ENCODE measurements at regions not wholly inside any gene's neighbourhood (a gene's known extent, or its start where the extent isn't known, plus 50 kb on each side); places are given as distances from the start of the nearest gene placed in this dataset.

DNA sequence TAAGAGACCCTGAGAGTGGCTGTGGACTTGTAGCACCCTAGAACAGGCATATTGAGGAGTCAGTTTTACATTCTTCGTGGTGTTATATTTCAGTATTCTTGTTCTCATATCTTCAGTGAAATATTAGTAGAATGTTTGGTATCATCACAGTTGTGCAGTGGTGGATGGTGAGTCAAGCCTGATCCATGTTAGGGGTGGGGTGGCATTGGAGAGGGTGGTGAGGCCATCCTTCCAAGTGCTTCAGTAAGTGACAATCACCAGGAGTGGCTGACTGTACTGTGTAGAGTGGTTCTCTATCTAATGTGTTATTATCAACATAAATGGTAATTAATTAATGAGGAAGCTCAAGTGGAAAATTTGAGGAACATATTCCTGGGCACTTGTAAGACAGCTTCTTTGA lies 197.7 kb upstream of the SLC16A7 start (continued):
- TF ChIP-seq, protein P1, sequence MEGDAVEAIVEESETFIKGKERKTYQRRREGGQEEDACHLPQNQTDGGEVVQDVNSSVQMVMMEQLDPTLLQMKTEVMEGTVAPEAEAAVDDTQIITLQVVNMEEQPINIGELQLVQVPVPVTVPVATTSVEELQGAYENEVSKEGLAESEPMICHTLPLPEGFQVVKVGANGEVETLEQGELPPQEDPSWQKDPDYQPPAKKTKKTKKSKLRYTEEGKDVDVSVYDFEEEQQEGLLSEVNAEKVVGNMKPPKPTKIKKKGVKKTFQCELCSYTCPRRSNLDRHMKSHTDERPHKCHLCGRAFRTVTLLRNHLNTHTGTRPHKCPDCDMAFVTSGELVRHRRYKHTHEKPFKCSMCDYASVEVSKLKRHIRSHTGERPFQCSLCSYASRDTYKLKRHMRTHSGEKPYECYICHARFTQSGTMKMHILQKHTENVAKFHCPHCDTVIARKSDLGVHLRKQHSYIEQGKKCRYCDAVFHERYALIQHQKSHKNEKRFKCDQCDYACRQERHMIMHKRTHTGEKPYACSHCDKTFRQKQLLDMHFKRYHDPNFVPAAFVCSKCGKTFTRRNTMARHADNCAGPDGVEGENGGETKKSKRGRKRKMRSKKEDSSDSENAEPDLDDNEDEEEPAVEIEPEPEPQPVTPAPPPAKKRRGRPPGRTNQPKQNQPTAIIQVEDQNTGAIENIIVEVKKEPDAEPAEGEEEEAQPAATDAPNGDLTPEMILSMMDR (IDR thresholded peaks at IDR 0.05 in 2 of 3, conservative IDR thresholded peaks at IDR 0.05 in 1 of 3; ENCODE audit: borderline replicate concordance in 1 of 3, insufficient read depth in 1 of 3, low read depth in 2 of 3, low read length in 2 of 3), result no peak
- TF ChIP-seq ELF1 (IDR thresholded peaks at IDR 0.05; ENCODE audit: borderline replicate concordance, low read depth), result no peak
- TF ChIP-seq FOSL1 (IDR thresholded peaks at IDR 0.05; ENCODE audit: low read depth), result no peak

DNA sequence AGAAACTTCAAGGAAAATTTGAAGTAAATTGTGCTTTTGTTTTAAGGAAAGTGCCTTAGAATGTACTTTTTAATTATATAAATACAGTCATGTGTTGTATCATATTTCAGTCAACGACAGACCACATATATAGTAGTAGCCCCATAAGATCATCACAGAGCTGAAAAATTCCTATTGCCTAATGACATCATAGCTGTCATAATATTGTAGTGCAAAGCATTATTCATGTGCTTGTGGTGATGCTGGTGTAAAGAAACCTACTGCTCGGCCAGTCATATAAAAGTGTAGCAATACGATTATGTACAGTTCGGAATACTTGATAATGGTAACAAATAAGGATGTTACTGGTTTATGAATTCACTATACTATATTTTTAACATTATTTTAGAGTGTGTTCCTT lies 198.9 kb upstream of the SLC16A7 start:
- CTCF ChIA-PET, result no interaction called here
- intact Hi-C loops (cut with micrococcal nuclease), result no loop called here

More for the DNA sequence above, 198.9 kb upstream of the SLC16A7 start:
- no peaks in the 10 kb centered on the region for H3K79me2 ChIP-seq (ENCODE audit: insufficient read depth, low read length)
- TF ChIP-seq, protein P1 (IDR thresholded peaks at IDR 0.05 in 2 of 3, conservative IDR thresholded peaks at IDR 0.05 in 1 of 3; ENCODE audit: borderline replicate concordance in 1 of 3, insufficient read depth in 1 of 3, low read depth in 2 of 3, low read length in 2 of 3), result no peak
- TF ChIP-seq, protein P2, sequence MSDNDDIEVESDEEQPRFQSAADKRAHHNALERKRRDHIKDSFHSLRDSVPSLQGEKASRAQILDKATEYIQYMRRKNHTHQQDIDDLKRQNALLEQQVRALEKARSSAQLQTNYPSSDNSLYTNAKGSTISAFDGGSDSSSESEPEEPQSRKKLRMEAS (IDR thresholded peaks at IDR 0.05), result no peak
- no peak for TF ChIP-seq POLR2AphosphoS5 (IDR thresholded peaks at IDR 0.05; ENCODE audit: low read depth, low read length)
- TF ChIP-seq ELF1 (IDR thresholded peaks at IDR 0.05; ENCODE audit: borderline replicate concordance, low read depth), result no peak
- RAD21 ChIA-PET (ENCODE audit: low non-redundant PET in 1 of 2, low total read pairs in 2 of 2, uncharacterized antibody in 2 of 2, unreplicated experiment in 2 of 2), result no interaction called here
- H4K20me1 ChIP-seq (ENCODE audit: insufficient read depth), result no peaks in the 10 kb centered on the region
- H3K36me3 ChIP-seq (ENCODE audit: control insufficient read depth in 1 of 2, insufficient read depth in 2 of 2, low read length in 2 of 2), result no peaks in the 10 kb centered on the region
- BruUV-seq (replicated peaks), result no TSS peak
- no peak overlapping the region for H3K4me2 ChIP-seq (ENCODE audit: low read length)
- ATAC-seq, result no peak
- no peaks in the 10 kb centered on the region for H3K4me1 ChIP-seq (ENCODE audit: control insufficient read depth in 1 of 2, insufficient read depth in 2 of 2, low read length in 2 of 2)
- H3K9me2 ChIP-seq (ENCODE audit: insufficient read depth), result no peaks in the 10 kb centered on the region
- no peaks in the 10 kb centered on the region for H3K9me3 ChIP-seq (ENCODE audit: control insufficient read depth in 1 of 2, insufficient read depth in 1 of 2, low read depth in 1 of 2, low read length in 2 of 2)
- no peak for DNase-seq (ENCODE audit: low read depth, low spot score)
- no peak overlapping the region for H3K27ac ChIP-seq (ENCODE audit: low read depth, low read length)
- no peak overlapping the region for H3K9ac ChIP-seq (ENCODE audit: low read length)
- no peaks in the 10 kb centered on the region for H3K27me3 ChIP-seq (ENCODE audit: insufficient read depth, low read length)
- no peak overlapping the region for H2AFZ ChIP-seq (ENCODE audit: low read depth, low read length, poor library complexity, severe bottlenecking)
- no peak overlapping the region for H3K4me3 ChIP-seq (replicated peaks in 1 of 2; ENCODE audit: low read depth in 1 of 2, low read length in 2 of 2)
- POLR2A ChIA-PET, result interaction anchor here (0.9 kb wide), 1 partner anchor 199 kb away, joined by 4 read pairs; the partner anchor contains the start of gene SLC16A7
